GM18951 (cell line): ENCODE measurements at regions not wholly inside any gene's neighbourhood (a gene's known extent, or its start where the extent isn't known, plus 50 kb on each side); places are given as distances from the start of the nearest gene placed in this dataset.

Source experiments
- POLR2A ChIP-seq: IDR thresholded peaks from 4 replicates; pipeline ENCODE4 v1.6.1; 2011; ENCODE audit warnings: mild to moderate bottlenecking; ENCODE audit not compliant: insufficient read length, insufficient read depth; ENCODE audit errors: extremely low read depth
- in situ Hi-C: fragments of 300-500 bp; cut with MboI; formaldehyde crosslinking; loops from one replicate; pipeline ENCODE4 v1.12.0; 2022; ENCODE audit warnings: low sequenced_read_pairs, mixed read lengths, inconsistent platforms; ENCODE audit not compliant: unreplicated experiment

GRCh38 chr2:173669888-173670287 is 295.3 kb downstream of the SP3 start:
- TF ChIP-seq POLR2A, result no peak

GRCh38 chr2:173672573-173673340 is 292.4 kb downstream of the SP3 start:
- no peak for TF ChIP-seq POLR2A
- in situ Hi-C loops, result no loop called here

More at GRCh38 chr2:173669888-173670287, 295.3 kb downstream of the SP3 start:
- in situ Hi-C loops, result no loop called here

GRCh38 chr2:173673640-173674039 is 291.5 kb downstream of the SP3 start:
- no peak for TF ChIP-seq POLR2A
- in situ Hi-C loops, result no loop called here

GRCh38 chr2:173676647-173677046 is 288.5 kb downstream of the SP3 start:
- no peak for TF ChIP-seq POLR2A

GRCh38 chr2:173678186-173678585 is 287.0 kb downstream of the SP3 start:
- in situ Hi-C loops, result no loop called here

More at GRCh38 chr2:173676647-173677046, 288.5 kb downstream of the SP3 start:
- in situ Hi-C loops, result no loop called here

GRCh38 chr2:173680574-173680973 is 284.6 kb downstream of the SP3 start:
- no peak for TF ChIP-seq POLR2A
- in situ Hi-C loops, result no loop called here

More at GRCh38 chr2:173678186-173678585, 287.0 kb downstream of the SP3 start:
- TF ChIP-seq POLR2A, result no peak

GRCh38 chr2:173681881-173682650 is 283.1 kb downstream of the SP3 start:
- in situ Hi-C loops, result no loop called here
- no peak for TF ChIP-seq POLR2A

GRCh38 chr2:173684896-173685459 is 280.2 kb downstream of the SP3 start:
- no peak for TF ChIP-seq POLR2A
- in situ Hi-C loops, result no loop called here

GRCh38 chr2:173690349-173690748 is 274.8 kb downstream of the SP3 start:
- TF ChIP-seq POLR2A, result no peak
- in situ Hi-C loops, result no loop called here

- no peak for TF ChIP-seq POLR2A
- in situ Hi-C loops, result no loop called here
These were observed 273.1 kb downstream of the SP3 start for GRCh38 chr2:173692068-173692467.

- in situ Hi-C loops, result no loop called here
- TF ChIP-seq POLR2A, result no peak
These were observed 272.1 kb downstream of the SP3 start for GRCh38 chr2:173693044-173693589.

- in situ Hi-C loops, result no loop called here
- no peak for TF ChIP-seq POLR2A
These were observed 268.9 kb downstream of the SP3 start for GRCh38 chr2:173696274-173696673.

GRCh38 chr2:173697929-173698328 is 267.2 kb downstream of the SP3 start:
- in situ Hi-C loops, result no loop called here
- TF ChIP-seq POLR2A, result no peak
